AG04449 (cell line): ENCODE measurements at regions not wholly inside any gene's neighbourhood (a gene's known extent, or its start where the extent isn't known, plus 50 kb on each side); places are given as distances from the start of the nearest gene placed in this dataset.

ENCODE experiments used
- CTCF ChIA-PET: fragments of 350-600 bp; formaldehyde crosslinking; extraction: SDS; loops from one replicate; lab custom pipeline; 2021; ENCODE audit warnings: antibody characterized with exemption; lab: Yijun Ruan, JAX
- POLR2A ChIA-PET: fragments of 400-600, 350-600 bp; formaldehyde crosslinking; extraction: SDS; loops from one replicate; lab custom pipeline; 2020; ENCODE audit warnings: antibody characterized with exemption, inconsistent platforms; lab: Yijun Ruan, JAX
- DNase-seq: peaks from one replicate; pipeline ENCODE4 v3.0.0-alpha.2; 2010; ENCODE audit warnings: low read depth, low spot score
- H3K4me3 ChIP-seq: 2 replicates; pipeline ENCODE4 v1.5.1; 2011; ENCODE audit warnings: low read depth, mild to moderate bottlenecking, control low read depth, low read length
- TF ChIP-seq, protein P1 (sequence below): IDR thresholded peaks from one replicate; pipeline ENCODE4 v1.5.1; 2011; ENCODE audit warnings: mild to moderate bottlenecking, moderate library complexity, low read length, control low read depth, inconsistent platforms; ENCODE audit not compliant: insufficient read depth; ENCODE audit errors: missing control alignments

DNA sequence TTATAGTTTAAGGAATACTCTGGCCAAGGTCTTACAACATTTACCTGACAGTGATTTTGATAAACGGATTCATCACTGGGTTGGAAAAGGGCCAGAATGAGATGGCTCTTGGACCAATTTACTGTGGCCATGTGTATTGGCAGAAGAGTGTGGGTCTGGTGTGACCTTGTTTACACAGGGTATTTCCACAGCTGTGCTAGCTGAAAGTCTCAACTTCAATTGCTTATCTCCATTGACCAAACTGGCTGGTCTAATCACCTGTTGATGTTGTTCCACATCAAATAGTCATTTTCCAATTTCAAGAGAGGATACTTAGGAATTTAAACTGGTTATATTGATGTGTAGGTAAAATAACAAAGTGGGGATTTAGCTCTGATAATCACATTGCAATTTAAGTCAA lies 501.6 kb upstream of the MAP3K7 start:
- no peak for DNase-seq
- POLR2A ChIA-PET = no interaction called here
- H3K4me3 ChIP-seq = no peak overlapping the region
- CTCF ChIA-PET = no interaction called here
- TF ChIP-seq, protein P1, sequence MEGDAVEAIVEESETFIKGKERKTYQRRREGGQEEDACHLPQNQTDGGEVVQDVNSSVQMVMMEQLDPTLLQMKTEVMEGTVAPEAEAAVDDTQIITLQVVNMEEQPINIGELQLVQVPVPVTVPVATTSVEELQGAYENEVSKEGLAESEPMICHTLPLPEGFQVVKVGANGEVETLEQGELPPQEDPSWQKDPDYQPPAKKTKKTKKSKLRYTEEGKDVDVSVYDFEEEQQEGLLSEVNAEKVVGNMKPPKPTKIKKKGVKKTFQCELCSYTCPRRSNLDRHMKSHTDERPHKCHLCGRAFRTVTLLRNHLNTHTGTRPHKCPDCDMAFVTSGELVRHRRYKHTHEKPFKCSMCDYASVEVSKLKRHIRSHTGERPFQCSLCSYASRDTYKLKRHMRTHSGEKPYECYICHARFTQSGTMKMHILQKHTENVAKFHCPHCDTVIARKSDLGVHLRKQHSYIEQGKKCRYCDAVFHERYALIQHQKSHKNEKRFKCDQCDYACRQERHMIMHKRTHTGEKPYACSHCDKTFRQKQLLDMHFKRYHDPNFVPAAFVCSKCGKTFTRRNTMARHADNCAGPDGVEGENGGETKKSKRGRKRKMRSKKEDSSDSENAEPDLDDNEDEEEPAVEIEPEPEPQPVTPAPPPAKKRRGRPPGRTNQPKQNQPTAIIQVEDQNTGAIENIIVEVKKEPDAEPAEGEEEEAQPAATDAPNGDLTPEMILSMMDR = no peak

DNA sequence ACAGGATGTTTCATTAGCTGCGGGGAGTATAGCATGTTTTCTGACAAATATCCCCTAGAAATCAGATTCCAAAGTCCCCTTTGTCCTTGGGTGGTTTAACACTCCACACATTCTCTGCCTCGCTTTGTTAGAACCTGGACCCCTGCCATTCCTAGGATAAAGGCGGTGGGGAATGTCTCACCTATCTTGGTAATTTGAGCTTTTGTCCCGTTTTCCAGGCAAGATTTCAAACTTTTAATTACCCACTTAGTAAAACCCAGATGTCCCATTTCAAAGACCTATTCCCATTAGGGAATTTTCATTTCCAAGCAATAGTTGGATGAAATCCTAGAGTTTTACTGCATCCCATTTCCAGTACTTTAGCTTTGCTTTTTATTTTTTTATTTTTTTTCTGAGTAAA lies 501.0 kb upstream of the MAP3K7 start:
- no peak for DNase-seq
- TF ChIP-seq, protein P1 = no peak
- ChIA-PET POLR2A (no interaction called here), CTCF (no interaction called here)
- H3K4me3 ChIP-seq = no peak overlapping the region

DNA sequence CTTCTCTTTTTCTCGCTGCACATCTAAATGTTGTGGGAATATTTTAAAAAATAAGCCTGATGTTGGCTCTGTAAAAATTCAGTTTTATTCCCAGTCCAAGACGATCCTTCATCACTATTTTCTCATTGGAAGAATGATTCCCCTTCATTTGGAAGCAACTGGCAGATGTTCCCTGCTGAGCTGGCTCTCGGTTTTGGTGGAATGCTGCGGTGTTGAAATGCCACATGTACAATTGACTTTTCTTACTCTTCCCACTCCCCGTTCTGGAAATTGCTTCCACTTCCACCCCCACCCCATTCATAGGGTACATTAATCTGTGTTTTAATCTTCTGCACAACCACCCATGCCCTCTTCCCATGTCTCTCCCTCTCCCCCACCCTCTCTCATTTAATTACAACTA lies 496.3 kb upstream of the MAP3K7 start:
- DNase-seq = no peak
- no peak overlapping the region for H3K4me3 ChIP-seq
- CTCF ChIA-PET = no interaction called here
- POLR2A ChIA-PET = no interaction called here
- TF ChIP-seq, protein P1 = no peak

DNA sequence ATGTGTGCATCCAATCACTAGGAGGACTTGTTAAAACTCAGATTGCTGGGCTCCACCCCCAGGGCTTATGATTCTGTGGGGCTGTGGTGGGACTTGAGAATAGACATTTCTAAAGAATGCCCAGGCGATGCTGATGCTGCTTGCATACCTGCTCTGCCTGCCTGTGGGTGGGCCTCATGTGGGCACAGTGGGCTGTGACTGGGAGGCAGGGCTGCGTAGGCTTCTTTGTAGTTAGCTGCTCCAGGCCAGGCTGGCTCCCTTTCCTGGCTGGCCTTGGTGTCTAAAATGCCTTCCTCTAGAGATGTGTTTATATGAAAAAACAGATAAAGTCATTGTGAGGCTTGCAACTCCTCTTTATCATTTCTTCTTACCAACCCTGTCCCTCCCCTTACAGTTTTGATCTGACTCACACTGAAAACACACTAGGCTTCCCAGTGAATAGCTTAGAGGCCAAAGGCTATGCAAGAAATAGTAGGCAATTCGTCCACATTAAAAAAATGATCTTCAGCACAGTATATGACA lies 495.5 kb upstream of the MAP3K7 start:
- CTCF ChIA-PET = interaction anchor here (0.6 to 1.7 kb wide), 3 partner anchors 19 to 40 kb away, joined by 3 to 6 read pairs (median 5); no protein-coding TSS in a partner anchor
- DNase-seq = peak; percentile 3
- TF ChIP-seq, protein P1 = no peak
- POLR2A ChIA-PET = no interaction called here
- H3K4me3 ChIP-seq = no peak overlapping the region

DNA sequence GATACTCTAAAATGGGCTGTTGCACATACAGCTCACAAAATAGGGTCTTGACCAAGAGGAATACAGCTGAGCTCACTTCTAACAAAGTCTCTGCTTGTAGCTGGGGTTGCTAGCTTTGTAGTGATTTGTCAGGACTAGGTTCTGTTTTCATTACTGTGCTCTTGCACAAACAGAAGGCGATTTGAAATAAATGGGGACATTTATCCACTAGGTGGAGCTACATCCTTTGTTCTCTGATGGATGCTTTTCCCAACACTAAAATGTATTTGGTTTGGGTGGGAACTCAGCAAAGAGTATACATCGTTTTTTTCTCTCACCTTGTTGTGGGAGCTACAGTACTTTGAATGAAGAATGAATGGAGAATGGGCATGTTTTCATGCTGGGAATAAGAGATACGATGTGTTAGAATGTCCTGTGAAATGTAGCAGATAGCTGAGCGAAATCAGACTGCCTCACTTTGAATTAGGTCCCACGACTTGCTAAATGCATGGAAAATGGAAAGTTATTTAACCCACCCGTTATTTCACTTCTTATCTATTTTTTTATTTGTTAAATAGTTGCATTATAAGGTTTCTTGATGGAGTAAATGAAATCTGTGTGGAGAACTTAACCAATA lies 494.7 kb upstream of the MAP3K7 start:
- peak; percentile 2 for DNase-seq
- POLR2A ChIA-PET = no interaction called here
- CTCF ChIA-PET = interaction anchor here (0.6 to 1.7 kb wide), 7 partner anchors 9 to 339 kb away, joined by 3 to 6 read pairs (median 4); no protein-coding TSS in a partner anchor
- H3K4me3 ChIP-seq = no peak overlapping the region
- TF ChIP-seq, protein P1 = peak; percentile 27

DNA sequence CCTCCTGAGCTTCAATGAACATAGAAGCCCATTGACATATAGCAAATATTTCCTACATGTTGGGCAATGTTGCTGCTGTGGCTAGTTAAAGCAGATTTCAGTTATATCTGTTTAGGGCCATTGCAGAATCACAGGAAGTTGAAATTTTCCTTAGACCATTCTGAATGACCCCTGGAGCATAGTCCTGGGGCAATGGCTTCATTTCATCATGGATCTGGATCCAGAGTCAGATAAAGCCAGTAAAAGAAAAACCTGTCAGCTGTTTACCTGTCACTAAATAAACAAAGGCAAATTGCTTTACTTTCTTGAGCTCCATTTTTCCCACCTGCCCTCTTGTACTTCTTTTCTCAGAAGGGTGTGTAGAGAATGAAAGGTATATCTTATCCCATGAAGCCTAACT lies 494.0 kb upstream of the MAP3K7 start:
- TF ChIP-seq, protein P1 = no peak
- H3K4me3 ChIP-seq = no peak overlapping the region
- CTCF ChIA-PET = interaction anchor here (0.6 to 1.7 kb wide), 7 partner anchors 10 to 338 kb away, joined by 3 to 6 read pairs (median 4); no protein-coding TSS in a partner anchor
- no peak for DNase-seq
- POLR2A ChIA-PET = no interaction called here
